ENCODE measurements at regions not wholly inside any gene's neighbourhood (a gene's known extent, or its start where the extent isn't known, plus 50 kb on each side); places are given as distances from the start of the nearest gene placed in this dataset.

- Histone ChIP-seq H3K9me3 (no peaks in the 10 kb centered on the region), H3K4me3 (ENCODE audit: low read depth in 1 of 2, low read length in 1 of 2) (no peak overlapping the region), H3K4me1 (ENCODE audit: control insufficient read depth in 1 of 2, insufficient read depth in 1 of 2, low read depth in 1 of 2, low read length in 1 of 2) (no peaks in the 10 kb centered on the region), H3K27ac (no peak overlapping the region), H3K36me3 (no peaks in the 10 kb centered on the region), H3K27me3 (peaks cover 58% of the 10 kb centered on the region)
- TF ChIP-seq CTCF (IDR thresholded peaks at IDR 0.05) = no peak
Observed at GRCh38 chr11:69922596-69923111, 103.4 kb upstream of the FGF3 start.

- Histone ChIP-seq H3K36me3 (no peaks in the 10 kb centered on the region), H3K4me3 (ENCODE audit: low read depth in 1 of 2, low read length in 1 of 2) (no peak overlapping the region), H3K27me3 (peaks cover 64% of the 10 kb centered on the region), H3K9me3 (no peaks in the 10 kb centered on the region), H3K27ac (no peak overlapping the region), H3K4me1 (ENCODE audit: control insufficient read depth in 1 of 2, insufficient read depth in 1 of 2, low read depth in 1 of 2, low read length in 1 of 2) (no peaks in the 10 kb centered on the region)
- TF ChIP-seq CTCF (IDR thresholded peaks at IDR 0.05) = no peak
Observed at GRCh38 chr11:69923196-69923595, 104.0 kb upstream of the FGF3 start.

GRCh38 chr11:69923641-69924307, 104.6 kb upstream of the FGF3 start:
- Histone ChIP-seq H3K27me3 (peaks cover 63% of the 10 kb centered on the region), H3K4me1 (ENCODE audit: control insufficient read depth in 1 of 2, insufficient read depth in 1 of 2, low read depth in 1 of 2, low read length in 1 of 2) (no peaks in the 10 kb centered on the region), H3K36me3 (no peaks in the 10 kb centered on the region), H3K27ac (no peak overlapping the region), H3K9me3 (no peaks in the 10 kb centered on the region), H3K4me3 (ENCODE audit: low read depth in 1 of 2, low read length in 1 of 2) (no peak overlapping the region)
- no peak for TF ChIP-seq CTCF (IDR thresholded peaks at IDR 0.05)

GRCh38 chr11:69924308-69925161, 105.3 kb upstream of the FGF3 start:
- no peak for TF ChIP-seq CTCF (IDR thresholded peaks at IDR 0.05)
- H3K27me3 ChIP-seq = peaks cover 55% of the 10 kb centered on the region
- H3K4me3 ChIP-seq (ENCODE audit: low read depth in 1 of 2, low read length in 1 of 2) = no peak overlapping the region
- H3K36me3 ChIP-seq = no peaks in the 10 kb centered on the region
- no peak overlapping the region for H3K27ac ChIP-seq
- H3K9me3 ChIP-seq = no peaks in the 10 kb centered on the region
- no peaks in the 10 kb centered on the region for H3K4me1 ChIP-seq (ENCODE audit: control insufficient read depth in 1 of 2, insufficient read depth in 1 of 2, low read depth in 1 of 2, low read length in 1 of 2)

- H3K4me1 ChIP-seq (ENCODE audit: control insufficient read depth in 1 of 2, insufficient read depth in 1 of 2, low read depth in 1 of 2, low read length in 1 of 2) = no peaks in the 10 kb centered on the region
- no peak overlapping the region for H3K4me3 ChIP-seq (ENCODE audit: low read depth in 1 of 2, low read length in 1 of 2)
- H3K27ac ChIP-seq = no peak overlapping the region
- peaks cover 52% of the 10 kb centered on the region for H3K27me3 ChIP-seq
- TF ChIP-seq CTCF (IDR thresholded peaks at IDR 0.05) = no peak
- no peaks in the 10 kb centered on the region for H3K36me3 ChIP-seq
- no peaks in the 10 kb centered on the region for H3K9me3 ChIP-seq
Observed at GRCh38 chr11:69925366-69926196, 106.4 kb upstream of the FGF3 start.
